Stimulated activated naive CD4-positive, alpha-beta T cell (primary cell): ENCODE measurements at regions not wholly inside any gene's neighbourhood (a gene's known extent, or its start where the extent isn't known, plus 50 kb on each side); places are given as distances from the start of the nearest gene placed in this dataset.

Experiments
- DNase-seq, 6 experiments: peaks; one replicate each; lab custom pipeline; 2025; lab: John Stamatoyannopoulos, UW

DNA sequence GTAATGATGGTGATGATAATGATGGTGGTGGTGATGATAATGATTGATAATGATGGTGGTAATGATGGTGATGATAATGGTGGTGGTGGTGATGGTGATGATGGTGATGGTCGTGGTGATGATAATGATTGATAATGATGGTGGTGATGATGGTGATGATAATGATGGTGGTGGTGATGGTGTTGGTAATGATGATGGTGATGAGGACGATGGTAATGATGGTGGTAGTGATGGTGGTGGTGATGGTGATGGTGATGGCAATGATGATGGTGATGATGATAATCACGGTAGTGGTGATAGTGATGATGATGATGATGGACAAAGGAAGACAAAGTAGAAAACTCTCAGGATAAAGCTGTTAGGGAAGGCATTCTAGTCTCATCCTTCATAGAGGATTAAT, 310.5 kb downstream of the MSX2 start:
- DNase-seq: no peak

GRCh38 chr5:175032741-175033151, 308.4 kb downstream of the MSX2 start:
- DNase-seq: no peak

GRCh38 chr5:175032013-175032412, 307.6 kb downstream of the MSX2 start:
- DNase-seq: no peak

GRCh38 chr5:175027390-175027789, 303.0 kb downstream of the MSX2 start:
- DNase-seq: no peak

- DNase-seq: no peak
Observed at GRCh38 chr5:175025077-175025476, 300.7 kb downstream of the MSX2 start.

DNA sequence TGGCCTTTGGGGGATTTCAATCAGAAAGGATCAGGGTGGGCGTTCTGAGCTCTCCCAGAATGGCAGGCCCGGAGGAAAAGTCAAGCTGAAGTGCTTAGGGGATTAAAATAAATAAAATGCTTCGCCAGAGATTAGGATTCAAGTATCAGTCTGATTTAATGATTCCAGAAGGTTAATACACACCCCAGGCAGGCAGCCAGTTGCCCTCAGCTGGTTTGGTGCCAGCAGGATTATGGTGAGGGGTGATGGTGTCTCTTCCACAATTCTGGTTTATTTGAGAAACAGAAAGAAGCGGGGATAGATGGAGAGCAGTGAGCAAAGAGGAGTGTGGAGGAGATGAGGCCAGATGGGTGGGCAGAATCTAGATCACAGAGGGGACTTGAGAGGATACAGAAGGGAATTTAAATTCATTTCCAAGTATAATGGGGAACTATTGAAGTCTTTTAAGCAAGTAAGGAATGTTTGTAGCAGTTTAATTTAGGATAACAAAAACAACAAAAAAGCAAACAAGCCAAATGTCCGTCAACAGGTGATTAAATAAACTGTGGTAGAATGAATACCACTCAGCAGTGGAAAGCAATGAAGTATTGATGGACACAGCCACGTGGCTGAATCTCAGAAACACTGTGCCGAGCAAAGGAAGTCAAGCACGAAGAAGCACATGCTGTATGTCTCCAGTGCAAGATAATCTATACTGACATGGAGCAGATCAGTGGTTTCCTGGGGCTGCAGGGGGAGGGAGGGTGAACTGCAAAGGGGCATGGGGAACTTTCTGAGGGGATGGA, 297.7 kb downstream of the MSX2 start:
- no peak for DNase-seq

DNA sequence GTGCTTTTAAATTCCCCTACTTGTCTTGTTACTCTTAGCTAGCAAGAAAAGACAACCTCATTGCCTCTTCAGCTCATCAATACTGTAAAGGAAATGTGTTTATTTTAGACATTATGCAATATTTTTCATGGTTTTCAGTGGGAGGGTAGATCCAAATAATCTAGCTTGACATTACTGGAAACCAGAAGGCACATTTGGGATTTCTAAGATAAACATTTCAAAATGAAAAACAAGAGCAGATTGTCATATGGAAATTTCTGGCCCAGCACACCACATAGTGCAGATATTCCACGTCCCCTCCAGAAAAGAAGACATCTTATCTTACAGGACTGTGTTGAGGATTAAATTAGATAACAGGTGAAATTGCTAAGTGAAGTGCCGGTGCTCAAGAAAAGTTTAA, 296.9 kb downstream of the MSX2 start:
- DNase-seq: no peak

- DNase-seq: no peak
Observed at GRCh38 chr5:175015028-175015685, 290.8 kb downstream of the MSX2 start.

GRCh38 chr5:175013251-175013650, 288.9 kb downstream of the MSX2 start:
- DNase-seq: no peak

- DNase-seq: no peak
Observed at GRCh38 chr5:175012267-175012666, 287.9 kb downstream of the MSX2 start.

GRCh38 chr5:175003531-175003930, 279.1 kb downstream of the MSX2 start:
- DNase-seq: no peak

- DNase-seq: no peak
Observed at GRCh38 chr5:175001876-175002645, 277.7 kb downstream of the MSX2 start.

DNA sequence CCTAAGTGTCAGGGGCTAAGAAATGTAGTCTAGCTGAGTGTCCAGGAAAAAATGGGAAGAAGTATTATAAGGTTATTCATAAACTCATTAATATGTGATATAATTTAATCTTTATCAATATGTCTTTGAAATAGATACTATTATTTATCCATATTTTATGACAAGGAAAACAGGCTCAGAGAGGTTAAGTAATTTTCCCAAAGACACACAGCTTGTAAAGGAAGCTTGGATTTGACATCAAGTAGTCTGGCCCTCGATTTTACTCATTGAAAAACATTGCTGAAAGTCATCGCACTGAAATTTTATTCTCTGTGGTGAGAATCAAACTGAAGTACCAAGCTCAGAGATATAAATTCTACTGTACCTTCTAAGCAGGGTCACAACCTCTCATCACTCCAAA, 276.9 kb downstream of the MSX2 start:
- no peak for DNase-seq

DNA sequence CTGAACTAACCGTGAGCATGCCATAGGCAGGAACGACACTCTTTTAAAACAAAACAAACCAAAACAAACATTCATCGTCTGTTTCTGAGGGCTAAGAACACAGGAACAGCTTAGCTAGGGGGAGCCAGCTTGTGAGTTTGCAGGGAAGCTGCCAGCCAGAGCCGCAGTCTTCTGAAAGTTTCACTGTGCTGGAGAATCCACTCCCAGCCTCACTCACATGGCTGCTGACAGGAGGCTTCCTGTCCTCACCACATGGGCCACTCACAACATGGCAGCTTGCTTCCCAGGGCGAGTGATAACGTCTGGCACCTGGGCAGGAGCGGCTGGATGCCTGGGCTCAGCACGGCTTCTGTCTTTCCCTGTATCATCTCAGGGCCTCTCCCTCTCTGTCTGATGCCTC, 275.2 kb downstream of the MSX2 start:
- DNase-seq: no peak

- no peak for DNase-seq
Observed at GRCh38 chr5:174998131-174998730, 273.8 kb downstream of the MSX2 start.

- DNase-seq: no peak
Observed at GRCh38 chr5:174997688-174998087, 273.3 kb downstream of the MSX2 start.

- no peak for DNase-seq
Observed at GRCh38 chr5:174996941-174997340, 272.6 kb downstream of the MSX2 start.

GRCh38 chr5:174995827-174996226, 271.4 kb downstream of the MSX2 start:
- DNase-seq: no peak

GRCh38 chr5:174991847-174992246, 267.5 kb downstream of the MSX2 start:
- DNase-seq: no peak

DNA sequence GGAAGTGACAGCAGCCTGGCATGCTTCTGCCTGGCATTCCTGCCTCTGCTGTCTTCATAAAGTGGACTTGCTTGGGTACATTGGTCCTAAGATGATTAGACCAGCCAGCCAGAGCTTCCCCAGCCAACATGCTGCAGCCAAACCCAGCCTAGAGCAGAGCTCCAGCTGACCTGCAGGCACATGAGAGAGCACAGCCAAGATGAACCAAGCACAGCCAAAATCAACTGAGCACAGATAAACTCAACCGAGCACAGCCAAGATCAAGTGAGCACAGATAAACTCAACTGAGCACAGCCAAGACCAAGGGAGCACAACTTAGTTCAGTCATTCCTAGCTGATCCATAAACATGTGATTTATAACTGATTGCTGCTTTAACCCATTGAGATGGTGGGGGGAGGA, 266.5 kb downstream of the MSX2 start:
- DNase-seq: no peak

- no peak for DNase-seq
Observed at GRCh38 chr5:174987443-174988012, 263.1 kb downstream of the MSX2 start.

GRCh38 chr5:174984863-174985262, 260.5 kb downstream of the MSX2 start:
- no peak for DNase-seq
